ENCODE measurements at regions not wholly inside any gene's neighbourhood (a gene's known extent, or its start where the extent isn't known, plus 50 kb on each side); places are given as distances from the start of the nearest gene placed in this dataset.

DNA sequence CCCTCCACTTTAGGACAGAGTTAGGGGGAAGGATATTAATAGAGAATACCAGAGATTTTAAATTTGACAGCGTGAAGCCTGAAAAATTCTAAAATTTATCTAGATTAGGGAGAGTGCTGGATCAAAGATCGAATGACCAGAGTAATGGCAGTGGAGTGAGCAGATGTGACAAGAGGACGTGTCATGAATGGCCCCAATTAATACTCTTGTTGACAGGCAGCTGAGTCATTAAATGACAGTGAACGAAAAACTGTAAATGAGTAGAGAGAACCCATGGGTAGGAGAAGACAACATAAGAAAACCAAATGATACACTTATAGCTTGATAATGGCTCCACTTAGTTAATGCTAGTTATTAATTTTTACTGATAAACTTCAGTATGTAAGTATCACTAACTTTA, 73.9 kb upstream of the PLEKHA5 start:
- TF ChIP-seq SMC3 (IDR thresholded peaks at IDR 0.05; ENCODE audit: low read depth, low read length) = no peak
- no peak for TF ChIP-seq CHD1 (IDR thresholded peaks at IDR 0.05; ENCODE audit: low read depth, low read length)
- TF ChIP-seq, protein P1, sequence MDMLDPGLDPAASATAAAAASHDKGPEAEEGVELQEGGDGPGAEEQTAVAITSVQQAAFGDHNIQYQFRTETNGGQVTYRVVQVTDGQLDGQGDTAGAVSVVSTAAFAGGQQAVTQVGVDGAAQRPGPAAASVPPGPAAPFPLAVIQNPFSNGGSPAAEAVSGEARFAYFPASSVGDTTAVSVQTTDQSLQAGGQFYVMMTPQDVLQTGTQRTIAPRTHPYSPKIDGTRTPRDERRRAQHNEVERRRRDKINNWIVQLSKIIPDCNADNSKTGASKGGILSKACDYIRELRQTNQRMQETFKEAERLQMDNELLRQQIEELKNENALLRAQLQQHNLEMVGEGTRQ (IDR thresholded peaks at IDR 0.05; ENCODE audit: low read depth, low read length) = no peak

Measured in IMR-90 (cell line).